ENCODE measurements at regions not wholly inside any gene's neighbourhood (a gene's known extent, or its start where the extent isn't known, plus 50 kb on each side); places are given as distances from the start of the nearest gene placed in this dataset.

GRCh38 chr18:27845897-27846296 is 331.0 kb downstream of the CDH2 start:
- Mint-ChIP-seq H3K4me1 (peaks cover 17% of the 10 kb centered on the region), H3K27ac (no peak overlapping the region), H3K4me3 (no peak overlapping the region), H3K27me3 (ENCODE audit: low read depth, poor library complexity) (no peaks in the 10 kb centered on the region), H3K36me3 (ENCODE audit: low read depth) (no peaks in the 10 kb centered on the region), H3K9me3 (peaks cover 19% of the 10 kb centered on the region)
- TF ChIP-seq CTCF (IDR thresholded peaks at IDR 0.05), result no peak
- DNase-seq, result no peak

- H3K4me1 Mint-ChIP-seq, result peaks cover 14% of the 10 kb centered on the region
- H3K27ac Mint-ChIP-seq, result no peak overlapping the region
- no peak for DNase-seq
- H3K4me3 Mint-ChIP-seq, result no peak overlapping the region
- no peaks in the 10 kb centered on the region for H3K36me3 Mint-ChIP-seq (ENCODE audit: low read depth)
- H3K27me3 Mint-ChIP-seq (ENCODE audit: low read depth, poor library complexity), result no peaks in the 10 kb centered on the region
- peaks cover 18% of the 10 kb centered on the region for H3K9me3 Mint-ChIP-seq
- no peak for TF ChIP-seq CTCF (IDR thresholded peaks at IDR 0.05)
Observed at GRCh38 chr18:27843783-27844777, 332.9 kb downstream of the CDH2 start.

GRCh38 chr18:27839141-27839540 is 337.8 kb downstream of the CDH2 start:
- no peak for TF ChIP-seq CTCF (IDR thresholded peaks at IDR 0.05)
- Mint-ChIP-seq H3K27me3 (ENCODE audit: low read depth, poor library complexity) (peaks cover 2% of the 10 kb centered on the region), H3K36me3 (ENCODE audit: low read depth) (no peaks in the 10 kb centered on the region), H3K9me3 (peaks cover 6% of the 10 kb centered on the region), H3K4me3 (no peak overlapping the region), H3K4me1 (no peaks in the 10 kb centered on the region), H3K27ac (no peak overlapping the region)
- DNase-seq, result no peak

- H3K9me3 Mint-ChIP-seq, result peaks cover 6% of the 10 kb centered on the region
- no peak overlapping the region for H3K4me3 Mint-ChIP-seq
- peaks cover 2% of the 10 kb centered on the region for H3K27me3 Mint-ChIP-seq (ENCODE audit: low read depth, poor library complexity)
- TF ChIP-seq CTCF (IDR thresholded peaks at IDR 0.05), result no peak
- DNase-seq, result no peak
- H3K27ac Mint-ChIP-seq, result no peak overlapping the region
- no peaks in the 10 kb centered on the region for H3K4me1 Mint-ChIP-seq
- no peaks in the 10 kb centered on the region for H3K36me3 Mint-ChIP-seq (ENCODE audit: low read depth)
Observed at GRCh38 chr18:27838225-27838624, 338.7 kb downstream of the CDH2 start.

GRCh38 chr18:27826101-27826500 is 350.8 kb downstream of the CDH2 start:
- Mint-ChIP-seq H3K36me3 (ENCODE audit: low read depth) (no peaks in the 10 kb centered on the region), H3K9me3 (peaks cover 8% of the 10 kb centered on the region), H3K4me3 (no peak overlapping the region), H3K4me1 (no peaks in the 10 kb centered on the region), H3K27ac (no peak overlapping the region), H3K27me3 (ENCODE audit: low read depth, poor library complexity) (no peaks in the 10 kb centered on the region)
- no peak for DNase-seq
- TF ChIP-seq CTCF (IDR thresholded peaks at IDR 0.05), result no peak

- TF ChIP-seq CTCF (IDR thresholded peaks at IDR 0.05), result no peak
- Mint-ChIP-seq H3K9me3 (peaks cover 8% of the 10 kb centered on the region), H3K4me1 (no peaks in the 10 kb centered on the region), H3K27ac (no peak overlapping the region), H3K36me3 (ENCODE audit: low read depth) (no peaks in the 10 kb centered on the region), H3K4me3 (no peak overlapping the region), H3K27me3 (ENCODE audit: low read depth, poor library complexity) (no peaks in the 10 kb centered on the region)
- no peak for DNase-seq
Observed at GRCh38 chr18:27825689-27826088, 351.2 kb downstream of the CDH2 start.

All from nephron progenitor cell (in vitro differentiated cells).